Femur (tissue), 1 donor: ENCODE measurements at regions not wholly inside any gene's neighbourhood (a gene's known extent, or its start where the extent isn't known, plus 50 kb on each side); places are given as distances from the start of the nearest gene placed in this dataset.
"Not testable (repeated sequence)": the region's sequence is repeated elsewhere in the genome, so short reads cannot be mapped to it uniquely, and the experiment has no call there.

Experiments
- DNase-seq: peaks from one replicate; pipeline ENCODE4 v3.0.0-alpha.2; 2017

GRCh38 chr6:23692184-23692583 lies 433.8 kb upstream of the NRSN1 start:
- DNase-seq = no peak

- peak; percentile 64 for DNase-seq
Measured at GRCh38 chr6:23696992-23697391, 429.0 kb upstream of the NRSN1 start.

GRCh38 chr6:23704479-23705052 lies 421.4 kb upstream of the NRSN1 start:
- DNase-seq = no peak

- no peak for DNase-seq
Measured at GRCh38 chr6:23705697-23706096, 420.3 kb upstream of the NRSN1 start.

GRCh38 chr6:23712756-23713155 lies 413.3 kb upstream of the NRSN1 start:
- DNase-seq = no peak

- no peak for DNase-seq
Measured at GRCh38 chr6:23713211-23713610, 412.8 kb upstream of the NRSN1 start.

GRCh38 chr6:23728707-23729106 lies 397.3 kb upstream of the NRSN1 start:
- no peak for DNase-seq

GRCh38 chr6:23731609-23732008 lies 394.4 kb upstream of the NRSN1 start:
- DNase-seq = no peak

GRCh38 chr6:23732521-23732920 lies 393.5 kb upstream of the NRSN1 start:
- DNase-seq = no peak

- no peak for DNase-seq
Measured at GRCh38 chr6:23735151-23735550, 390.9 kb upstream of the NRSN1 start.

- DNase-seq = no peak
Measured at GRCh38 chr6:23736577-23736976, 389.4 kb upstream of the NRSN1 start.

- DNase-seq = no peak
Measured at GRCh38 chr6:23747239-23747638, 378.8 kb upstream of the NRSN1 start.

- DNase-seq = no peak
Measured at GRCh38 chr6:23752414-23752813, 373.6 kb upstream of the NRSN1 start.

- no peak for DNase-seq
Measured at GRCh38 chr6:23754197-23754596, 371.8 kb upstream of the NRSN1 start.

- DNase-seq = no peak
Measured at GRCh38 chr6:23775127-23775526, 350.9 kb upstream of the NRSN1 start.

- peak; percentile 20 for DNase-seq
Measured at GRCh38 chr6:23783901-23784300, 342.1 kb upstream of the NRSN1 start.

- DNase-seq = no peak
Measured at GRCh38 chr6:23784301-23784919, 341.6 kb upstream of the NRSN1 start.

- no peak for DNase-seq
Measured at GRCh38 chr6:23790756-23791155, 335.3 kb upstream of the NRSN1 start.

- no peak for DNase-seq
Measured at GRCh38 chr6:23797041-23797440, 329.0 kb upstream of the NRSN1 start.

- DNase-seq = not testable (repeated sequence)
Measured at GRCh38 chr6:23804289-23804688, 321.7 kb upstream of the NRSN1 start.

- DNase-seq = not testable (repeated sequence)
Measured at GRCh38 chr6:23821141-23821540, 304.9 kb upstream of the NRSN1 start.

GRCh38 chr6:23823421-23823820 lies 302.6 kb upstream of the NRSN1 start:
- DNase-seq = no peak

GRCh38 chr6:23826572-23826971 lies 299.4 kb upstream of the NRSN1 start:
- no peak for DNase-seq

GRCh38 chr6:23828861-23829260 lies 297.2 kb upstream of the NRSN1 start:
- no peak for DNase-seq

- DNase-seq = no peak
Measured at GRCh38 chr6:23841116-23841515, 284.9 kb upstream of the NRSN1 start.
